Activated naive CD4-positive, alpha-beta T cell treated with Interleukin-2 at 50 U/mL for 16 hours (primary cell): ENCODE measurements at regions not wholly inside any gene's neighbourhood (a gene's known extent, or its start where the extent isn't known, plus 50 kb on each side); places are given as distances from the start of the nearest gene placed in this dataset.
A peak's percentile ranks its signal among the peaks of the same experiment; 100 is the strongest.

ENCODE experiments used
- DNase-seq: peaks from one replicate; pipeline ENCODE4 v3.0.0-alpha.2; 2020

- no peak for DNase-seq
Observed at GRCh38 chr19:13600091-13600490, 93.8 kb upstream of the CACNA1A start.

- no peak for DNase-seq
Observed at GRCh38 chr19:13599681-13600080, 93.4 kb upstream of the CACNA1A start.

GRCh38 chr19:13598098-13598497 is 91.8 kb upstream of the CACNA1A start:
- no peak for DNase-seq

GRCh38 chr19:13597640-13598039 is 91.4 kb upstream of the CACNA1A start:
- DNase-seq: peak; percentile 54

GRCh38 chr19:13588957-13589833 is 82.9 kb upstream of the CACNA1A start:
- peak; percentile 85 for DNase-seq

GRCh38 chr19:13585512-13585911 is 79.2 kb upstream of the CACNA1A start:
- DNase-seq: no peak

- DNase-seq: no peak
Observed at GRCh38 chr19:13583753-13584152, 77.5 kb upstream of the CACNA1A start.

- no peak for DNase-seq
Observed at GRCh38 chr19:13583114-13583513, 76.8 kb upstream of the CACNA1A start.

GRCh38 chr19:13581576-13581975 is 75.3 kb upstream of the CACNA1A start:
- DNase-seq: no peak

- DNase-seq: no peak
Observed at GRCh38 chr19:13579388-13580060, 73.2 kb upstream of the CACNA1A start.

- no peak for DNase-seq
Observed at GRCh38 chr19:13576726-13577125, 70.4 kb upstream of the CACNA1A start.

GRCh38 chr19:13574933-13575332 is 68.7 kb upstream of the CACNA1A start:
- no peak for DNase-seq

GRCh38 chr19:13573056-13573667 is 66.9 kb upstream of the CACNA1A start:
- DNase-seq: no peak

- DNase-seq: no peak
Observed at GRCh38 chr19:13561461-13561860, 55.2 kb upstream of the CACNA1A start.

- DNase-seq: no peak
Observed at GRCh38 chr19:13557756-13558398, 51.6 kb upstream of the CACNA1A start.

- DNase-seq: no peak
Observed at GRCh38 chr19:13556552-13556951, 50.3 kb upstream of the CACNA1A start.
